ENCODE measurements at regions not wholly inside any gene's neighbourhood (a gene's known extent, or its start where the extent isn't known, plus 50 kb on each side); places are given as distances from the start of the nearest gene placed in this dataset.

- TF ChIP-seq CTCF (IDR thresholded peaks at IDR 0.05; ENCODE audit: low read length) (no peak), EZH2phosphoT487 (IDR thresholded peaks at IDR 0.05; ENCODE audit: low read length) (no peak)
Measured at GRCh38 chr18:56444201-56444600, 194.2 kb downstream of the TXNL1 start.

Measured in MM.1S (cell line).